ENCODE measurements at regions not wholly inside any gene's neighbourhood (a gene's known extent, or its start where the extent isn't known, plus 50 kb on each side); places are given as distances from the start of the nearest gene placed in this dataset.

- TF ChIP-seq CTCF (conservative IDR thresholded peaks at IDR 0.05 in 1 of 2, IDR thresholded peaks at IDR 0.05 in 1 of 2; ENCODE audit: extremely low read depth in 1 of 2, insufficient read depth in 1 of 2, low read depth in 1 of 2, low read length in 2 of 2) = no peak
- TF ChIP-seq EZH2 (IDR thresholded peaks at IDR 0.05; ENCODE audit: borderline replicate concordance, low read length) = no peak
Observed at GRCh38 chr13:58994077-58994476, 1169.7 kb downstream of the DIAPH3 start.

All from mammary epithelial cell (primary cell).